ENCODE measurements at regions not wholly inside any gene's neighbourhood (a gene's known extent, or its start where the extent isn't known, plus 50 kb on each side); places are given as distances from the start of the nearest gene placed in this dataset.

DNA sequence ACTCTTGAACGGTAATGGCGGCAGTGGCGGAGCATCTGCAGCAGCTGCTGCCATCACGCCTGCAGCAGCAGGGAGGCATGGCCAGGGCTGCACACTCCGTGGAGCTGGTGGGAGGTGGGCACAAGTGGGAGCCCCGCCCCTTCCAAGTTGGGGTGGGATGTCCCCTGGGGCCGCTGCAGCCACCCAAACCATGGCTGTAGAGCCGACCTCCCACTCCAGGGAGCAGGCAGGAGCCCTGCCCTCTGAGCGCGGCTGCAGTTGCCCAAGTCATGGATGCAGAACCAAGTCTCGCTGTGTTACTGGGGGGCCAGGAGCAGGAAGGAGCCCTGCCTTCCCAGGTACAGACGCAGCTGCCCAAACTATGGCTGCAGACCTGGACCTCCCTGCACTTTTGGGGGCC is 215.3 kb upstream of the VLDLR start:
- TF ChIP-seq NFIC (IDR thresholded peaks at IDR 0.05) (no peak), USF1 (IDR thresholded peaks at IDR 0.05) (no peak), FOXM1 (IDR thresholded peaks at IDR 0.05; ENCODE audit: borderline replicate concordance, low read depth) (no peak), RAD21 (IDR thresholded peaks at IDR 0.05; ENCODE audit: low read depth) (no peak), CREB1 (IDR thresholded peaks at IDR 0.05; ENCODE audit: low read depth) (no peak), ZBTB7A (IDR thresholded peaks at IDR 0.05; ENCODE audit: low read depth) (no peak), EP300 (IDR thresholded peaks at IDR 0.05; ENCODE audit: borderline replicate concordance) (no peak), TEAD4 (IDR thresholded peaks at IDR 0.05) (no peak), EGR1 (IDR thresholded peaks at IDR 0.05) (no peak)
- TF ChIP-seq, protein P1, sequence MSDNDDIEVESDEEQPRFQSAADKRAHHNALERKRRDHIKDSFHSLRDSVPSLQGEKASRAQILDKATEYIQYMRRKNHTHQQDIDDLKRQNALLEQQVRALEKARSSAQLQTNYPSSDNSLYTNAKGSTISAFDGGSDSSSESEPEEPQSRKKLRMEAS (IDR thresholded peaks at IDR 0.05): no peak

DNA sequence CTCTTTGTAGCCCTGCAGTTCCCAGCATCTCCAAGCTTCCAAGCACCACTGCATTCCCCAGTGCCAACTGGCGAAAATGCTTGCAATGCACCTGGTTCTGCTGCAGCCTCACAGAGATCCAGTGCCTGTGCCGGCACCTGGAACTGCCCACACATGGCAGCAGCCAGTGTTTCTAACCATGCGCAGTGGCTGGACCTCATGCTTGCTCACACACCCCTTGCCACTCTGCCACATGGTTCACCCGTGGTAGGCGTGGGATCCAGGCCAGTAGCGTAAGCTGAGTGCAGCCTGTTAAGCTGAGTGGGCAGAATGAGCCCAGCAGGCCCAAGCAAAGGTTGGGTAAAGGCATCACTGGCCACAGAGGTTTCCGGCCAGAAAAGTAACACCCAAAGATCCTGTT is 214.1 kb upstream of the VLDLR start:
- no peak for TF ChIP-seq EP300 (IDR thresholded peaks at IDR 0.05; ENCODE audit: borderline replicate concordance)
- TF ChIP-seq NFIC (IDR thresholded peaks at IDR 0.05): no peak
- no peak for TF ChIP-seq CEBPB (IDR thresholded peaks at IDR 0.05)
- no peak for TF ChIP-seq TEAD4 (IDR thresholded peaks at IDR 0.05)
- no peak for TF ChIP-seq USF1 (IDR thresholded peaks at IDR 0.05)
- TF ChIP-seq CREB1 (IDR thresholded peaks at IDR 0.05; ENCODE audit: low read depth): no peak
- no peak for TF ChIP-seq TAF1 (IDR thresholded peaks at IDR 0.05; ENCODE audit: low read depth)
- TF ChIP-seq, protein P1 (IDR thresholded peaks at IDR 0.05): no peak
- TF ChIP-seq, protein P2, sequence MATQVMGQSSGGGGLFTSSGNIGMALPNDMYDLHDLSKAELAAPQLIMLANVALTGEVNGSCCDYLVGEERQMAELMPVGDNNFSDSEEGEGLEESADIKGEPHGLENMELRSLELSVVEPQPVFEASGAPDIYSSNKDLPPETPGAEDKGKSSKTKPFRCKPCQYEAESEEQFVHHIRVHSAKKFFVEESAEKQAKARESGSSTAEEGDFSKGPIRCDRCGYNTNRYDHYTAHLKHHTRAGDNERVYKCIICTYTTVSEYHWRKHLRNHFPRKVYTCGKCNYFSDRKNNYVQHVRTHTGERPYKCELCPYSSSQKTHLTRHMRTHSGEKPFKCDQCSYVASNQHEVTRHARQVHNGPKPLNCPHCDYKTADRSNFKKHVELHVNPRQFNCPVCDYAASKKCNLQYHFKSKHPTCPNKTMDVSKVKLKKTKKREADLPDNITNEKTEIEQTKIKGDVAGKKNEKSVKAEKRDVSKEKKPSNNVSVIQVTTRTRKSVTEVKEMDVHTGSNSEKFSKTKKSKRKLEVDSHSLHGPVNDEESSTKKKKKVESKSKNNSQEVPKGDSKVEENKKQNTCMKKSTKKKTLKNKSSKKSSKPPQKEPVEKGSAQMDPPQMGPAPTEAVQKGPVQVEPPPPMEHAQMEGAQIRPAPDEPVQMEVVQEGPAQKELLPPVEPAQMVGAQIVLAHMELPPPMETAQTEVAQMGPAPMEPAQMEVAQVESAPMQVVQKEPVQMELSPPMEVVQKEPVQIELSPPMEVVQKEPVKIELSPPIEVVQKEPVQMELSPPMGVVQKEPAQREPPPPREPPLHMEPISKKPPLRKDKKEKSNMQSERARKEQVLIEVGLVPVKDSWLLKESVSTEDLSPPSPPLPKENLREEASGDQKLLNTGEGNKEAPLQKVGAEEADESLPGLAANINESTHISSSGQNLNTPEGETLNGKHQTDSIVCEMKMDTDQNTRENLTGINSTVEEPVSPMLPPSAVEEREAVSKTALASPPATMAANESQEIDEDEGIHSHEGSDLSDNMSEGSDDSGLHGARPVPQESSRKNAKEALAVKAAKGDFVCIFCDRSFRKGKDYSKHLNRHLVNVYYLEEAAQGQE (IDR thresholded peaks at IDR 0.05; ENCODE audit: low read depth): no peak
- TF ChIP-seq EGR1 (IDR thresholded peaks at IDR 0.05): no peak
- no peak for TF ChIP-seq YY1 (IDR thresholded peaks at IDR 0.05; ENCODE audit: low read depth)
- TF ChIP-seq RAD21 (IDR thresholded peaks at IDR 0.05; ENCODE audit: low read depth): no peak
- no peak for TF ChIP-seq TCF12 (IDR thresholded peaks at IDR 0.05; ENCODE audit: low read depth)
- no peak for TF ChIP-seq FOXM1 (IDR thresholded peaks at IDR 0.05; ENCODE audit: borderline replicate concordance, low read depth)
- no peak for TF ChIP-seq ZBTB7A (IDR thresholded peaks at IDR 0.05; ENCODE audit: low read depth)

- TF ChIP-seq TCF12 (IDR thresholded peaks at IDR 0.05; ENCODE audit: low read depth): no peak
- TF ChIP-seq TEAD4 (IDR thresholded peaks at IDR 0.05): peak; percentile 68
- no peak for TF ChIP-seq FOXM1 (IDR thresholded peaks at IDR 0.05; ENCODE audit: borderline replicate concordance, low read depth)
- no peak for TF ChIP-seq CREB1 (IDR thresholded peaks at IDR 0.05; ENCODE audit: low read depth)
- TF ChIP-seq, protein P2 (IDR thresholded peaks at IDR 0.05; ENCODE audit: low read depth): no peak
- peak; percentile 76 for TF ChIP-seq USF1 (IDR thresholded peaks at IDR 0.05)
- TF ChIP-seq, protein P1 (IDR thresholded peaks at IDR 0.05): no peak
- no peak for TF ChIP-seq ZBTB7A (IDR thresholded peaks at IDR 0.05; ENCODE audit: low read depth)
Measured at GRCh38 chr9:2411459-2412215, 209.9 kb upstream of the VLDLR start.

DNA sequence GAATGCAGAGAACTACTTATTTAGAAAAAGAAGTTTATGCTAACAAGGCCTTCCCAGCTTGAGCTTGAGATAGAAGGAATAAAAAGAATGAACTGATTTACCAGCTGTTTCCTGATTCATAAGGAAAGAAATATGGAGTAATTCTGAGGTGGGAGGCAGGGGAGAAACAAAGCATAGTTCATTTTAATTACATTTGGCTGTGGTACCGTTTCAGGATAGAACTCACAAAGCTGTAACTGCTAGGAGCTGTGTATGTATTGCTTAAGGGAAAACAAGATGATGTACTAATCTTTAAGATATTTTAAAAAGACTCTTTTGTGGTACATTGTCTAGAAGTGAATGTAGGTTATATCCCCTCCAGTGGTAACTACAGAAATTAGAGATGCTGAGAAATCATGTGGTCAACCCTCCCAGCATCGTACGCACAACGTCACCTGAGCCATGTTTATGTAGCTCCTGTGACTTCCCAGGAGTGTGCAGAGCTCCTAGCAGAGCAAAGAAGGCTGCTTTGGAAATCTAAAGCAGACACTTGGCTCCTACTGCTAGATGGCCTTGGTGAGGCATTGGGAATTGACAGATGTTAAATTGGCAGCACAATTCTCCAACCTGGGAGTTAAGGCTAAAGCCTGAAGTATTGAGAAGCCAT is 208.3 kb upstream of the VLDLR start:
- TF ChIP-seq, protein P2 (IDR thresholded peaks at IDR 0.05; ENCODE audit: low read depth): no peak
- TF ChIP-seq TAF1 (IDR thresholded peaks at IDR 0.05; ENCODE audit: low read depth): no peak
- no peak for TF ChIP-seq USF1 (IDR thresholded peaks at IDR 0.05)
- no peak for TF ChIP-seq NFIC (IDR thresholded peaks at IDR 0.05)
- TF ChIP-seq EP300 (IDR thresholded peaks at IDR 0.05; ENCODE audit: borderline replicate concordance): no peak
- TF ChIP-seq TEAD4 (IDR thresholded peaks at IDR 0.05): no peak
- TF ChIP-seq FOXM1 (IDR thresholded peaks at IDR 0.05; ENCODE audit: borderline replicate concordance, low read depth): no peak
- no peak for TF ChIP-seq CREB1 (IDR thresholded peaks at IDR 0.05; ENCODE audit: low read depth)
- TF ChIP-seq RAD21 (IDR thresholded peaks at IDR 0.05; ENCODE audit: low read depth): no peak
- TF ChIP-seq, protein P1 (IDR thresholded peaks at IDR 0.05): no peak
- no peak for TF ChIP-seq CEBPB (IDR thresholded peaks at IDR 0.05)
- no peak for TF ChIP-seq ZBTB7A (IDR thresholded peaks at IDR 0.05; ENCODE audit: low read depth)
- TF ChIP-seq TCF12 (IDR thresholded peaks at IDR 0.05; ENCODE audit: low read depth): no peak
